ENCODE measurements at regions not wholly inside any gene's neighbourhood (a gene's known extent, or its start where the extent isn't known, plus 50 kb on each side); places are given as distances from the start of the nearest gene placed in this dataset.
"Not testable (repeated sequence)": the region's sequence is repeated elsewhere in the genome, so short reads cannot be mapped to it uniquely, and the experiment has no call there.

- no peak for DNase-seq (ENCODE audit: low read depth, low spot score)
- no peak overlapping the region for H3K4me3 ChIP-seq (ENCODE audit: low read length)
Measured at GRCh38 chr12:75877763-75878621, 153.6 kb downstream of the PHLDA1 start.

- no peak for DNase-seq (ENCODE audit: low read depth, low spot score)
- no peak overlapping the region for H3K4me3 ChIP-seq (ENCODE audit: low read length)
Measured at GRCh38 chr12:75876832-75877762, 154.5 kb downstream of the PHLDA1 start.

- DNase-seq (ENCODE audit: low read depth, low spot score), result no peak
- H3K4me3 ChIP-seq (ENCODE audit: low read length), result no peak overlapping the region
Measured at GRCh38 chr12:75874441-75874840, 157.1 kb downstream of the PHLDA1 start.

- DNase-seq (ENCODE audit: low read depth, low spot score), result no peak
- no peak overlapping the region for H3K4me3 ChIP-seq (ENCODE audit: low read length)
Measured at GRCh38 chr12:75872762-75873161, 158.8 kb downstream of the PHLDA1 start.

- no peak for DNase-seq (ENCODE audit: low read depth, low spot score)
- no peak overlapping the region for H3K4me3 ChIP-seq (ENCODE audit: low read length)
Measured at GRCh38 chr12:75870878-75871277, 160.7 kb downstream of the PHLDA1 start.

- no peak for DNase-seq (ENCODE audit: low read depth, low spot score)
- no peak overlapping the region for H3K4me3 ChIP-seq (ENCODE audit: low read length)
Measured at GRCh38 chr12:75868501-75868900, 163.1 kb downstream of the PHLDA1 start.

GRCh38 chr12:75865315-75865714 is 166.3 kb downstream of the PHLDA1 start:
- H3K4me3 ChIP-seq (ENCODE audit: low read length), result no peak overlapping the region
- DNase-seq (ENCODE audit: low read depth, low spot score), result no peak

- no peak overlapping the region for H3K4me3 ChIP-seq (ENCODE audit: low read length)
- DNase-seq (ENCODE audit: low read depth, low spot score), result no peak
Measured at GRCh38 chr12:75864161-75864560, 167.4 kb downstream of the PHLDA1 start.

GRCh38 chr12:75863533-75863932 is 168.0 kb downstream of the PHLDA1 start:
- no peak for DNase-seq (ENCODE audit: low read depth, low spot score)
- no peak overlapping the region for H3K4me3 ChIP-seq (ENCODE audit: low read length)

- no peak overlapping the region for H3K4me3 ChIP-seq (ENCODE audit: low read length)
- no peak for DNase-seq (ENCODE audit: low read depth, low spot score)
Measured at GRCh38 chr12:75862692-75863471, 168.7 kb downstream of the PHLDA1 start.

GRCh38 chr12:75859868-75860267 is 171.7 kb downstream of the PHLDA1 start:
- no peak for DNase-seq (ENCODE audit: low read depth, low spot score)
- no peak overlapping the region for H3K4me3 ChIP-seq (ENCODE audit: low read length)

GRCh38 chr12:75856235-75856634 is 175.3 kb downstream of the PHLDA1 start:
- no peak for DNase-seq (ENCODE audit: low read depth, low spot score)
- H3K4me3 ChIP-seq (ENCODE audit: low read length), result no peak overlapping the region

- no peak overlapping the region for H3K4me3 ChIP-seq (ENCODE audit: low read length)
- no peak for DNase-seq (ENCODE audit: low read depth, low spot score)
Measured at GRCh38 chr12:75855360-75855759, 176.2 kb downstream of the PHLDA1 start.

GRCh38 chr12:75854681-75855309 is 176.8 kb downstream of the PHLDA1 start:
- no peak overlapping the region for H3K4me3 ChIP-seq (ENCODE audit: low read length)
- no peak for DNase-seq (ENCODE audit: low read depth, low spot score)

GRCh38 chr12:75854137-75854536 is 177.4 kb downstream of the PHLDA1 start:
- DNase-seq (ENCODE audit: low read depth, low spot score); H3K4me3 ChIP-seq (ENCODE audit: low read length): not testable (repeated sequence)

- no peak overlapping the region for H3K4me3 ChIP-seq (ENCODE audit: low read length)
- DNase-seq (ENCODE audit: low read depth, low spot score), result no peak
Measured at GRCh38 chr12:75853626-75854025, 177.9 kb downstream of the PHLDA1 start.

- H3K4me3 ChIP-seq (ENCODE audit: low read length), result no peak overlapping the region
- no peak for DNase-seq (ENCODE audit: low read depth, low spot score)
Measured at GRCh38 chr12:75852956-75853355, 178.6 kb downstream of the PHLDA1 start.

- no peak for DNase-seq (ENCODE audit: low read depth, low spot score)
- H3K4me3 ChIP-seq (ENCODE audit: low read length), result no peak overlapping the region
Measured at GRCh38 chr12:75852143-75852542, 179.4 kb downstream of the PHLDA1 start.
